BJ (cell line): ENCODE measurements at regions not wholly inside any gene's neighbourhood (a gene's known extent, or its start where the extent isn't known, plus 50 kb on each side); places are given as distances from the start of the nearest gene placed in this dataset.

Experiments
- CTCF ChIA-PET: fragments of 350-600 bp; formaldehyde crosslinking; extraction: SDS; loops from one replicate; lab custom pipeline; 2021; ENCODE audit warnings: antibody characterized with exemption, inconsistent platforms; lab: Yijun Ruan, JAX
- POLR2A ChIA-PET: fragments of 300-600 bp; sonication (Branson Sonifier 250); formaldehyde crosslinking; extraction: SDS; loops from one replicate; lab custom pipeline; 2021; ENCODE audit warnings: antibody characterized with exemption; lab: Charles Lee
- DNase-seq: peaks from one replicate; pipeline ENCODE4 v3.0.0-alpha.2; 2011; ENCODE audit warnings: low read depth
- H3K27me3 ChIP-seq: 2 replicates; pipeline ENCODE4 v1.6.0; 2011; ENCODE audit warnings: low read length; ENCODE audit not compliant: control insufficient read depth, insufficient read depth
- H3K36me3 ChIP-seq: 2 replicates; pipeline ENCODE4 v1.5.1; 2011; ENCODE audit warnings: low read length; ENCODE audit not compliant: control insufficient read depth, insufficient read depth
- H3K4me3 ChIP-seq: 2 replicates; pipeline ENCODE4 v1.5.1; 2011; ENCODE audit warnings: low read depth, mild to moderate bottlenecking, control low read depth, low read length
- CTCF ChIP-seq: IDR thresholded peaks from 2 replicates; pipeline ENCODE4 v1.5.1; 2011; ENCODE audit warnings: low read depth, mild to moderate bottlenecking, control low read depth, inconsistent platforms, low read length, moderate library complexity; ENCODE audit not compliant: insufficient read depth

- POLR2A ChIA-PET: no interaction called here
- no peak for DNase-seq
- no peak for TF ChIP-seq CTCF
- no peaks in the 10 kb centered on the region for H3K36me3 ChIP-seq
- H3K27me3 ChIP-seq: no peaks in the 10 kb centered on the region
- CTCF ChIA-PET: interaction anchor here (2.7 kb wide), 1 partner anchor 13 kb away, joined by 11 read pairs; no protein-coding TSS in a partner anchor
- H3K4me3 ChIP-seq: no peak overlapping the region
Observed at GRCh38 chr21:27816301-27816700, 849.4 kb upstream of the ADAMTS5 start.

- no peak for DNase-seq
- no peaks in the 10 kb centered on the region for H3K27me3 ChIP-seq
- POLR2A ChIA-PET: no interaction called here
- no peak overlapping the region for H3K4me3 ChIP-seq
- H3K36me3 ChIP-seq: no peaks in the 10 kb centered on the region
- CTCF ChIA-PET: interaction anchor here (0.6 kb wide), 1 partner anchor 10 kb away, joined by 3 read pairs; no protein-coding TSS in a partner anchor
- TF ChIP-seq CTCF: no peak
Observed at GRCh38 chr21:27814226-27814625, 847.3 kb upstream of the ADAMTS5 start.

- POLR2A ChIA-PET: no interaction called here
- TF ChIP-seq CTCF: no peak
- no peaks in the 10 kb centered on the region for H3K36me3 ChIP-seq
- H3K4me3 ChIP-seq: no peak overlapping the region
- CTCF ChIA-PET: interaction anchor here (2.2 kb wide), 1 partner anchor 10 kb away, joined by 9 read pairs; no protein-coding TSS in a partner anchor
- no peak for DNase-seq
- H3K27me3 ChIP-seq: no peaks in the 10 kb centered on the region
Observed at GRCh38 chr21:27813750-27814149, 846.9 kb upstream of the ADAMTS5 start.

- DNase-seq: no peak
- no peak for TF ChIP-seq CTCF
- Histone ChIP-seq H3K4me3 (no peak overlapping the region), H3K36me3 (no peaks in the 10 kb centered on the region), H3K27me3 (no peaks in the 10 kb centered on the region)
- CTCF ChIA-PET: interaction anchor here (2.2 kb wide), 1 partner anchor 9 kb away, joined by 9 read pairs; no protein-coding TSS in a partner anchor
- POLR2A ChIA-PET: no interaction called here
Observed at GRCh38 chr21:27813344-27813743, 846.5 kb upstream of the ADAMTS5 start.

- CTCF ChIA-PET: interaction anchor here (2.2 kb wide), 1 partner anchor 8 kb away, joined by 9 read pairs; no protein-coding TSS in a partner anchor
- no peak for TF ChIP-seq CTCF
- Histone ChIP-seq H3K4me3 (no peak overlapping the region), H3K36me3 (no peaks in the 10 kb centered on the region), H3K27me3 (no peaks in the 10 kb centered on the region)
- no peak for DNase-seq
- POLR2A ChIA-PET: no interaction called here
Observed at GRCh38 chr21:27812279-27812678, 845.4 kb upstream of the ADAMTS5 start.
